Loucy (cell line): ENCODE measurements at regions not wholly inside any gene's neighbourhood (a gene's known extent, or its start where the extent isn't known, plus 50 kb on each side); places are given as distances from the start of the nearest gene placed in this dataset.

ENCODE experiments used
- H2AFZ ChIP-seq: fragments of 200-600 bp; sonication (generic); 2 replicates; pipeline ENCODE4 v1.6.0; 2016; ENCODE audit warnings: antibody characterized with exemption, mild to moderate bottlenecking, low read length, moderate library complexity
- H3F3A ChIP-seq: fragments of 200-600 bp; 2 replicates; pipeline ENCODE4 v1.6.0; 2016; ENCODE audit warnings: antibody characterized with exemption, low read depth, mild to moderate bottlenecking
- H3K27me3 ChIP-seq: fragments of 200-600 bp; sonication (generic); 2 replicates; pipeline ENCODE4 v1.6.1; 2014; ENCODE audit warnings: low read length, mild to moderate bottlenecking; ENCODE audit not compliant: insufficient read depth, poor library complexity, severe bottlenecking
- H3K36me3 ChIP-seq: fragments of 200-600 bp; sonication (generic); 2 replicates; pipeline ENCODE4 v1.6.1; 2016; ENCODE audit warnings: low read length; ENCODE audit not compliant: insufficient read depth
- H3K4me1 ChIP-seq: fragments of 200-600 bp; sonication (generic); 2 replicates; pipeline ENCODE4 v1.5.1; 2014; ENCODE audit warnings: low read length, mild to moderate bottlenecking; ENCODE audit not compliant: insufficient read depth, poor library complexity, severe bottlenecking
- H3K4me2 ChIP-seq: fragments of 200-600 bp; sonication (generic); 2 replicates; pipeline ENCODE4 v1.6.0; 2014; ENCODE audit warnings: antibody characterized with exemption, low read length, low read depth, mild to moderate bottlenecking; ENCODE audit not compliant: poor library complexity, severe bottlenecking
- H3K4me3 ChIP-seq: fragments of 200-600 bp; sonication (generic); 2 replicates; pipeline ENCODE4 v1.5.1; 2014; ENCODE audit warnings: low read length, mild to moderate bottlenecking, mixed read lengths; ENCODE audit not compliant: poor library complexity, severe bottlenecking
- H3K79me2 ChIP-seq: fragments of 200-600 bp; sonication (generic); 2 replicates; pipeline ENCODE4 v1.6.1; 2014; ENCODE audit warnings: low read length; ENCODE audit not compliant: insufficient read depth
- H3K9ac ChIP-seq: fragments of 200-600 bp; sonication (generic); 2 replicates; pipeline ENCODE4 v1.6.0; 2014; ENCODE audit warnings: mild to moderate bottlenecking, low read depth, low read length, moderate library complexity; ENCODE audit not compliant: poor library complexity, severe bottlenecking
- H3K9me2 ChIP-seq: fragments of 200-600 bp; sonication (generic); replicated peaks from 2 replicates; pipeline ENCODE4 v1.6.1; 2016; ENCODE audit warnings: low read depth, low read length, mixed read lengths
- H3K9me3 ChIP-seq: fragments of 200-600 bp; sonication (generic); 2 replicates; pipeline ENCODE4 v1.6.1; 2014; ENCODE audit warnings: mild to moderate bottlenecking, antibody characterized with exemption, low read length, low read depth; ENCODE audit not compliant: insufficient read depth
- H4K20me1 ChIP-seq: fragments of 200-600 bp; sonication (generic); 2 replicates; pipeline ENCODE4 v1.6.0; 2014; ENCODE audit warnings: antibody characterized with exemption, low read length, mild to moderate bottlenecking; ENCODE audit not compliant: insufficient read depth, poor library complexity, severe bottlenecking
- EZH2phosphoT487 ChIP-seq: fragments of 200-600 bp; IDR thresholded peaks from 2 replicates; pipeline ENCODE4 v1.6.1; 2018; ENCODE audit warnings: antibody characterized with exemption, mild to moderate bottlenecking, moderate library complexity, borderline replicate concordance
- TF ChIP-seq, protein P1 (sequence below): fragments of 200-600 bp; sonication (generic); conservative IDR thresholded peaks from 2 replicates; pipeline ENCODE4 v1.5.1; 2014; ENCODE audit warnings: mild to moderate bottlenecking, antibody characterized with exemption, low read length

DNA sequence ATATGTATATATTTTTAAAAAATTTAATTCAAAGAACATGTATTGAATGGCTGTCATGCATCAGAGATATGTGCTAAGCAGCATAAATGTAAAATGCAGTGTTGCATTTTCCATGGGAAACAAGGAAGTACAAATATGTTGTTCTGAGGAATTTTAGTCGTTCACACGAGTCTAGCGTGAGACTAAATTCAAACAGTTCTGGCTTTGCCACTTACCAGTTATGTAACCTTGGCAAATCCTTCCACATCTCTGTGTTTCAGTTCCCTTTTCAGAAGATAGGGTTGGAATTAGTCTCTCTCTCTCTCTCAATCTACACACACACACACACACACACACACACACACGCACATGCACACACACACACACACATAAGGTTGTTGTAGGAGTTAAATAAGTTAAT is 305.4 kb downstream of the UTRN start:
- H3K4me3 ChIP-seq: no peak overlapping the region
- no peak overlapping the region for H2AFZ ChIP-seq
- H3F3A ChIP-seq: no peaks in the 10 kb centered on the region
- H3K9ac ChIP-seq: no peak overlapping the region
- peaks cover 21% of the 10 kb centered on the region; the same call in 1 of the 2 replicates for H3K36me3 ChIP-seq
- no peaks in the 10 kb centered on the region for H4K20me1 ChIP-seq
- H3K4me1 ChIP-seq: peaks cover 17% of the 10 kb centered on the region
- no peak overlapping the region for H3K4me2 ChIP-seq
- no peak for TF ChIP-seq EZH2phosphoT487
- TF ChIP-seq, protein P1, sequence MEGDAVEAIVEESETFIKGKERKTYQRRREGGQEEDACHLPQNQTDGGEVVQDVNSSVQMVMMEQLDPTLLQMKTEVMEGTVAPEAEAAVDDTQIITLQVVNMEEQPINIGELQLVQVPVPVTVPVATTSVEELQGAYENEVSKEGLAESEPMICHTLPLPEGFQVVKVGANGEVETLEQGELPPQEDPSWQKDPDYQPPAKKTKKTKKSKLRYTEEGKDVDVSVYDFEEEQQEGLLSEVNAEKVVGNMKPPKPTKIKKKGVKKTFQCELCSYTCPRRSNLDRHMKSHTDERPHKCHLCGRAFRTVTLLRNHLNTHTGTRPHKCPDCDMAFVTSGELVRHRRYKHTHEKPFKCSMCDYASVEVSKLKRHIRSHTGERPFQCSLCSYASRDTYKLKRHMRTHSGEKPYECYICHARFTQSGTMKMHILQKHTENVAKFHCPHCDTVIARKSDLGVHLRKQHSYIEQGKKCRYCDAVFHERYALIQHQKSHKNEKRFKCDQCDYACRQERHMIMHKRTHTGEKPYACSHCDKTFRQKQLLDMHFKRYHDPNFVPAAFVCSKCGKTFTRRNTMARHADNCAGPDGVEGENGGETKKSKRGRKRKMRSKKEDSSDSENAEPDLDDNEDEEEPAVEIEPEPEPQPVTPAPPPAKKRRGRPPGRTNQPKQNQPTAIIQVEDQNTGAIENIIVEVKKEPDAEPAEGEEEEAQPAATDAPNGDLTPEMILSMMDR: no peak
- H3K9me3 ChIP-seq: no peaks in the 10 kb centered on the region
- H3K9me2 ChIP-seq: no peaks in the 10 kb centered on the region
- peaks cover 10% of the 10 kb centered on the region; the same call in 1 of the 2 replicates for H3K79me2 ChIP-seq
- no peaks in the 10 kb centered on the region for H3K27me3 ChIP-seq

DNA sequence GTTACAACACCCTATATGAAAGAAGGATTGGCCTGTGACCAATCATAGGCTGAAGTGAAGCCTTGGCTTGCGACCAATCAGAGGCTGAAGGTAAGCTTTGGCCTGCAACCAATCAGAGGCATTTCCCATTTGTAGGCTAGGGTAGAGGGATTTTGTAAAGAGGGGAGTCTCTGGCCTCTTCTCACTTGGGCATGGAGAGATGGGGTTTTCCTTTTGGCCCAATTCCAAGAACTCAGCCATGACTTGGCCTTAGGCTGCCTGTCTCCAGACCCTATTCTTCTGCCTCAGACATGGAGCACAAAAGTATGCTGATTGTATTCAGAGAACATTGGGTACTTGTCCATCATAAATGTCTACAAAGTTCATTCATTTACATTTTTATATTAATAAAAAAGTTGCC is 308.3 kb downstream of the UTRN start:
- Histone ChIP-seq H3K4me2 (no peak overlapping the region), H3K36me3 (peaks cover 13% of the 10 kb centered on the region; the same call in 1 of the 2 replicates), H3K9me2 (no peaks in the 10 kb centered on the region), H4K20me1 (no peaks in the 10 kb centered on the region), H3K9ac (no peak overlapping the region), H3F3A (no peaks in the 10 kb centered on the region), H3K27me3 (no peaks in the 10 kb centered on the region), H3K9me3 (no peaks in the 10 kb centered on the region), H3K79me2 (no peaks in the 10 kb centered on the region), H3K4me3 (no peak overlapping the region), H2AFZ (no peak overlapping the region), H3K4me1 (no peaks in the 10 kb centered on the region)
- TF ChIP-seq, protein P1: no peak
- no peak for TF ChIP-seq EZH2phosphoT487

DNA sequence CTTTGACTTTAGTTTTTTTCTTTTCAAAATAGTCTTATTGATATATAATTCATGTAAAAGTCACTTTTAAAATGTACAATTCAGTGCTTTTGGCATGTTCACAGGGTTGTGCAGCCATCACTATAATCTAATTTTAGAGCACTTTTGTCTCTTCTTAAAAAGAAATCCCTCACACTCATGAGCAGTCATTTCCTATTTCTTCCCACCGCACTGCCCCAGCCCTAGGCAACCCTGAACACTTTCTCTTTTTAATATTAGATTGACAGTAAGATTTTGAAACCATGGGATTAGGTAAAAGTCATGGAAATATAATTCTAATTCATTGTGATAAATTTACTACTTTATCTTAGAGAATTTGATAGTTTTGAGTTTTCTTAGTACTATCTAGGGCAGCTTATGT is 309.4 kb downstream of the UTRN start:
- H3K9me2 ChIP-seq: no peaks in the 10 kb centered on the region
- H3K4me1 ChIP-seq: peaks cover 3% of the 10 kb centered on the region
- H3K4me2 ChIP-seq: no peak overlapping the region
- H3K9ac ChIP-seq: no peak overlapping the region
- H3K79me2 ChIP-seq: no peaks in the 10 kb centered on the region
- H3K27me3 ChIP-seq: no peaks in the 10 kb centered on the region
- no peaks in the 10 kb centered on the region for H3K9me3 ChIP-seq
- H3F3A ChIP-seq: no peaks in the 10 kb centered on the region
- H2AFZ ChIP-seq: no peak overlapping the region
- H3K36me3 ChIP-seq: peaks cover 13% of the 10 kb centered on the region; the same call in 1 of the 2 replicates
- no peak overlapping the region for H3K4me3 ChIP-seq
- TF ChIP-seq EZH2phosphoT487: no peak
- TF ChIP-seq, protein P1: no peak
- no peaks in the 10 kb centered on the region for H4K20me1 ChIP-seq
